Trophoblast cell (in vitro differentiated cells and primary cell): ENCODE measurements at regions not wholly inside any gene's neighbourhood (a gene's known extent, or its start where the extent isn't known, plus 50 kb on each side); places are given as distances from the start of the nearest gene placed in this dataset.

Experiments
- DNase-seq, 2 donors: peaks; one replicate each; pipeline ENCODE4 v3.0.0-alpha.2; 2016
- H2AFZ ChIP-seq: 2 replicates; pipeline ENCODE4 v1.6.1; 2013; ENCODE audit warnings: low read length, moderate library complexity, mild to moderate bottlenecking; ENCODE audit not compliant: insufficient read depth, poor library complexity
- H2AK5ac ChIP-seq: 2 replicates; pipeline ENCODE4 v1.6.1; 2013; ENCODE audit warnings: mild to moderate bottlenecking, low read length
- H2BK120ac ChIP-seq: 2 replicates; pipeline ENCODE4 v1.6.1; 2013; ENCODE audit warnings: low read length, mild to moderate bottlenecking, moderate library complexity; ENCODE audit not compliant: insufficient read depth, poor library complexity
- H2BK12ac ChIP-seq: 2 replicates; pipeline ENCODE4 v1.6.1; 2013; ENCODE audit warnings: mild to moderate bottlenecking, low read length, moderate library complexity
- H2BK5ac ChIP-seq: 2 replicates; pipeline ENCODE4 v1.6.1; 2013; ENCODE audit warnings: low read length, low read depth, moderate library complexity, mild to moderate bottlenecking; ENCODE audit not compliant: poor library complexity
- H3K14ac ChIP-seq: 2 replicates; pipeline ENCODE4 v1.6.1; 2013; ENCODE audit warnings: mild to moderate bottlenecking, low read length
- H3K18ac ChIP-seq: 2 replicates; pipeline ENCODE4 v1.6.1; 2013; ENCODE audit warnings: mild to moderate bottlenecking, low read length
- H3K23ac ChIP-seq: 2 replicates; pipeline ENCODE4 v1.6.1; 2013; ENCODE audit warnings: low read length
- H3K27ac ChIP-seq: 2 replicates; pipeline ENCODE4 v1.5.1; 2013; ENCODE audit warnings: low read depth, mild to moderate bottlenecking, inconsistent platforms, low read length, moderate library complexity
- H3K27me3 ChIP-seq: 2 replicates; pipeline ENCODE4 v1.6.1; 2013; ENCODE audit warnings: inconsistent platforms, mild to moderate bottlenecking, low read length, moderate library complexity; ENCODE audit not compliant: insufficient read depth
- H3K36me3 ChIP-seq, 2 experiments: 1 replicate in 1 of 2; 2 replicates in 1 of 2; pipeline ENCODE4 v1.6.1; 2013; ENCODE audit warnings: low read length in 2 of 2, mild to moderate bottlenecking in 2 of 2, moderate library complexity in 1 of 2; ENCODE audit not compliant: insufficient read depth in 2 of 2, control insufficient read depth in 1 of 2
- H3K4ac ChIP-seq: 2 replicates; pipeline ENCODE4 v1.6.1; 2013; ENCODE audit warnings: low read depth, mild to moderate bottlenecking, low read length, moderate library complexity
- H3K4me1 ChIP-seq, 2 experiments: 1 replicate in 1 of 2; 2 replicates in 1 of 2; pipeline ENCODE4 v1.6.1; 2013; ENCODE audit warnings: low read length in 2 of 2, mild to moderate bottlenecking in 2 of 2, moderate library complexity in 1 of 2; ENCODE audit not compliant: insufficient read depth in 2 of 2, control insufficient read depth in 1 of 2
- H3K4me2 ChIP-seq: 2 replicates; pipeline ENCODE4 v1.6.1; 2013; ENCODE audit warnings: inconsistent platforms, mild to moderate bottlenecking, low read length, moderate library complexity
- H3K4me3 ChIP-seq: 2 replicates; pipeline ENCODE4 v1.5.1; 2013; ENCODE audit warnings: mild to moderate bottlenecking, low read depth, low read length, inconsistent platforms
- H3K79me1 ChIP-seq: one replicate; pipeline ENCODE4 v1.6.1; 2013; ENCODE audit warnings: low read length
- H3K79me2 ChIP-seq: 2 replicates; pipeline ENCODE4 v1.6.1; 2013; ENCODE audit warnings: low read length, mild to moderate bottlenecking; ENCODE audit not compliant: control insufficient read depth, insufficient read depth, poor library complexity
- H3K9ac ChIP-seq: 2 replicates; pipeline ENCODE4 v1.6.1; 2013; ENCODE audit warnings: mild to moderate bottlenecking, low read length
- H3K9me3 ChIP-seq: 2 replicates; pipeline ENCODE4 v1.6.1; 2013; ENCODE audit warnings: low read depth, mild to moderate bottlenecking, control low read depth, inconsistent platforms, low read length; ENCODE audit not compliant: insufficient read depth
- H4K12ac ChIP-seq: 2 replicates; pipeline ENCODE4 v1.6.1; 2013; ENCODE audit warnings: low read depth, mild to moderate bottlenecking, low read length, moderate library complexity
- H4K8ac ChIP-seq: 2 replicates; pipeline ENCODE4 v1.6.1; 2013; ENCODE audit warnings: low read depth, mild to moderate bottlenecking, low read length, moderate library complexity
- H4K91ac ChIP-seq: one replicate; pipeline ENCODE4 v1.6.1; 2013; ENCODE audit warnings: low read depth, mild to moderate bottlenecking, low read length, moderate library complexity
- WGBS: extraction: QIAGEN DNeasy Blood & Tissue Kit; methylation state at CpG from one replicate; pipeline ENCODE4 v1.1.7; 2013; ENCODE audit warnings: missing lambda C conversion rate; ENCODE audit not compliant: insufficient read length, insufficient coverage; ENCODE audit errors: extremely low coverage; 5-methylcytosine and 5-hydroxymethylcytosine counted together

DNA sequence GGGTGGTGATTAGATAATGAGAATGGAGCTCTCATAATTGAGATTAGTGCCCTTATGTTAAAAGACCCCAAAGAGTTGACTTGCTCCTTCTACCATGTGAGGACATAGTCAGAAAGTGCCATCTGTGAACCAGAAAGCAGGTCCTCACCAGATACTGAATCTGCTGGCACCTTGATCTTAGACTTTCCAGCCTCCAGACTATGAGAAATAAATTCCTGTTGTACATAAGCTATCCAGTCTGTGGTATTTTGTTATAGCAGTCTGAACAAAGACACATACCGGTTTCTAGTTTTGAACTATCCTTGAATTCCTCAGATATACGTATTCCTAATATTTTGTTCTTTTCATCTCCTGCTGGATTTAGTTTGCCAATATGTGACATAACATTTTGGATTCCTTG, 228.1 kb downstream of the FZD1 start:
- Histone ChIP-seq H3K9me3 (no peaks in the 10 kb centered on the region), H2BK120ac (no peak overlapping the region), H4K91ac (no peak overlapping the region), H2BK5ac (no peak overlapping the region), H2AFZ (no peak overlapping the region), H3K4me1 (no peaks in the 10 kb centered on the region), H4K12ac (no peak overlapping the region), H2BK12ac (no peak overlapping the region), H3K4me3 (no peak overlapping the region), H3K79me2 (no peaks in the 10 kb centered on the region), H3K79me1 (no peaks in the 10 kb centered on the region), H4K8ac (no peak overlapping the region), H3K4me2 (no peak overlapping the region), H2AK5ac (no peak overlapping the region), H3K14ac (no peak overlapping the region), H3K23ac (no peak overlapping the region), H3K9ac (no peak overlapping the region), H3K27ac (no peak overlapping the region), H3K18ac (no peak overlapping the region), H3K27me3 (no peaks in the 10 kb centered on the region), H3K36me3 (no peaks in the 10 kb centered on the region), H3K4ac (no peak overlapping the region)
- WGBS, result no CpG with 5 or more reads among the region's 2 CpGs
- DNase-seq, result no peak

DNA sequence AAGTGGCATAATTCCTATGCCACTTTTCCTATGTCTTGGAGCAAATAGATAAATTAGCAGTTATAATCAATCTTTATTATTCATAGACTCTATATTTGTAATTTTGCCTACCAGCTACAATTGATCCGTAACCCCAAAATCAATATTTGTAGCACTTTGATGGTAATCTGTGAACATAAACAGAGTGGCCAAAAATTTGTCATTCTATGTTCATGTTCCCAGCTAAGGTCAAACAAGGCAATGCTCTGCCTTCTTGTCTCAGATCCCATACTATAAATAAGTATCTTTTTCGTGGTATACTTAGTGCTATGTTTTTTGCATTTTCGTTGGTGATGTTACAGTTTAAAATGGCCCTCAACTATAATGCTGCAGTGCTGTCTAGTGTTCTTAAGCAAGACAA, 228.5 kb downstream of the FZD1 start:
- H3K14ac ChIP-seq, result no peak overlapping the region
- no peaks in the 10 kb centered on the region for H3K79me2 ChIP-seq
- no peaks in the 10 kb centered on the region for H3K36me3 ChIP-seq
- no peak overlapping the region for H3K4me2 ChIP-seq
- H3K27ac ChIP-seq, result no peak overlapping the region
- H3K79me1 ChIP-seq, result no peaks in the 10 kb centered on the region
- no peak overlapping the region for H3K4ac ChIP-seq
- no peaks in the 10 kb centered on the region for H3K27me3 ChIP-seq
- no peak overlapping the region for H4K91ac ChIP-seq
- no peak overlapping the region for H4K8ac ChIP-seq
- H4K12ac ChIP-seq, result no peak overlapping the region
- H3K18ac ChIP-seq, result no peak overlapping the region
- H3K4me1 ChIP-seq, result no peaks in the 10 kb centered on the region
- H3K9me3 ChIP-seq, result no peaks in the 10 kb centered on the region
- H2AFZ ChIP-seq, result no peak overlapping the region
- no peak overlapping the region for H3K23ac ChIP-seq
- no peak overlapping the region for H2BK5ac ChIP-seq
- no peak overlapping the region for H3K9ac ChIP-seq
- H2BK120ac ChIP-seq, result no peak overlapping the region
- no CpG with 5 or more reads among the region's 3 CpGs for WGBS
- DNase-seq, result no peak
- no peak overlapping the region for H3K4me3 ChIP-seq
- H2AK5ac ChIP-seq, result no peak overlapping the region
- H2BK12ac ChIP-seq, result no peak overlapping the region

DNA sequence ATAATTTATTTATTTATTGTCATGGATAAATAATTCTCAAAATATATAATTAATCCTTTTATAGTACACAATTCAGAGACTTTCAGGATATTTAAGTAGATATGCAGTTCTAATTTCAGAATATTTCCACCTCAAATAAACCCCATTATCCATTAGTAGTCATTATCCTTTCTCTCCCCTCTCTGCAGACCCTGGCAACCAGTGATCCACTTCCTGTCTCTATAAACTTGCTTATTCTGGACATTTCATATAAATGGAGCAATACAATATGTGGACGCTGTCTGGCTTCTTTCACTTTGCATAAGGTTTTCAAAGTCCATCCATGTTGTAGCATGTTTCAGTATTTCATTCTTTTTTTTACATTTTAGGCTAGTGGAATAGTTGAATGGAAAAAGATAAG, 230.2 kb downstream of the FZD1 start:
- Histone ChIP-seq H4K91ac (no peak overlapping the region), H3K18ac (no peak overlapping the region), H3K27me3 (no peaks in the 10 kb centered on the region), H4K8ac (no peak overlapping the region), H2AK5ac (no peak overlapping the region), H3K9ac (no peak overlapping the region), H3K4me2 (no peak overlapping the region), H3K4me1 (no peaks in the 10 kb centered on the region), H3K4ac (no peak overlapping the region), H2BK12ac (no peak overlapping the region), H2BK5ac (no peak overlapping the region), H3K36me3 (no peaks in the 10 kb centered on the region), H2BK120ac (no peak overlapping the region), H3K9me3 (no peaks in the 10 kb centered on the region), H3K14ac (no peak overlapping the region), H2AFZ (no peak overlapping the region), H3K79me2 (no peaks in the 10 kb centered on the region), H3K79me1 (no peaks in the 10 kb centered on the region), H3K23ac (no peak overlapping the region), H3K4me3 (no peak overlapping the region), H4K12ac (no peak overlapping the region), H3K27ac (no peak overlapping the region)
- WGBS, result no CpG with 5 or more reads among the region's 1 CpG
- no peak for DNase-seq

DNA sequence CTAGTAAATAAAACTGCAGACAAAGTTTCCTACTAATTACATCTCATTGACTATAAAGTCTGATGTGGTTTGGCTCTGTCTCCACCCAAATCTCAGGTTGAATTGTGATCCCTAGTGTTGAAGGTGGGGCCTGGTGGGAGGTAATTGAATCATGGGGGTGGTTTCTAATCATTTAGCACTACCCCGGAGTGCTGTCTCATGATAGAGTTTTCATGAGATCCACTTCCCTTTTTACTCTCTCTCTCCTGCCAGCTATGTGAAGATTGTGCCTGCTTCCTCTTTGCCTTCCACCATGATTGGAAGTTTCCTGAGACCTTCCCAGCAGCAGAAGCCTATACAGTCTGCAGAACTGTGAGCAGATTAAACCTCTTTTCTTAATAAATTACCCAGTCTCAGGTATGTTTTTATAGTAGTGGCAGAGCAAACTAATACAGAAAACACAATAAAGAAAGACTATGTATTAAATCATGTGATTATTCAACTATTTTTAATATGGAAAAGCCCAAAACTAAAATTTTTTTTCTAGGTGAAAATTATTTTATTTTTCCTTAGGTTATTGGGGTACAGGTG, 232.1 kb downstream of the FZD1 start:
- Histone ChIP-seq H3K4me3 (no peak overlapping the region), H2BK120ac (no peak overlapping the region), H4K8ac (no peak overlapping the region), H3K79me2 (no peaks in the 10 kb centered on the region), H3K23ac (no peak overlapping the region), H3K27ac (no peak overlapping the region), H3K14ac (no peak overlapping the region), H3K79me1 (no peaks in the 10 kb centered on the region), H2AFZ (no peak overlapping the region), H3K18ac (no peak overlapping the region), H2BK5ac (no peak overlapping the region), H3K36me3 (no peaks in the 10 kb centered on the region), H3K9ac (no peak overlapping the region), H2BK12ac (no peak overlapping the region), H4K91ac (no peak overlapping the region), H3K27me3 (no peaks in the 10 kb centered on the region), H3K9me3 (no peaks in the 10 kb centered on the region), H3K4me2 (no peak overlapping the region), H3K4me1 (no peaks in the 10 kb centered on the region), H3K4ac (no peak overlapping the region), H4K12ac (no peak overlapping the region), H2AK5ac (no peak overlapping the region)
- no CpG with 5 or more reads among the region's 1 CpG for WGBS
- DNase-seq, result no peak
